ENCODE measurements at regions not wholly inside any gene's neighbourhood (a gene's known extent, or its start where the extent isn't known, plus 50 kb on each side); places are given as distances from the start of the nearest gene placed in this dataset.

DNA sequence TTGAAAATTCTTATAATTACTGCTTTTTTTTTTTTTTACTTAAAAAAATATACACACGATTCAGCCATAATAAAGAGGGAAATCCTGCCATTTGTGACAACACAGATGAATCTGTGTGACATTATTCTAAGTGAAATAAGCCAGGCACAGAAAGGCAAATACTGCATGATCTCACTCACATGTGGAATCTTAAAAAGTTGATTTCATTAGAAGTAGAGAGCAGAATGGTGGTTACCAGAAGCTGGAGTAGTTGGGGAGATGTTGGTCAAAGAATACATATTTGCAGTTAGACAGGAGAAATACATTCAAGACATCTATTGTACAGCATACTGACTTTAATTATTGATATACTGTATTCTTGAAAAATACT is 116.2 kb downstream of the KLF12 start:
- TF ChIP-seq EP300 (IDR thresholded peaks at IDR 0.05) (no peak), POLR2A (IDR thresholded peaks at IDR 0.05; ENCODE audit: low read depth) (no peak)

Data from esophagus muscularis mucosa (tissue), 2 donors.